ENCODE measurements at regions not wholly inside any gene's neighbourhood (a gene's known extent, or its start where the extent isn't known, plus 50 kb on each side); places are given as distances from the start of the nearest gene placed in this dataset.
A peak's percentile ranks its signal among the peaks of the same experiment; 100 is the strongest.

DNA sequence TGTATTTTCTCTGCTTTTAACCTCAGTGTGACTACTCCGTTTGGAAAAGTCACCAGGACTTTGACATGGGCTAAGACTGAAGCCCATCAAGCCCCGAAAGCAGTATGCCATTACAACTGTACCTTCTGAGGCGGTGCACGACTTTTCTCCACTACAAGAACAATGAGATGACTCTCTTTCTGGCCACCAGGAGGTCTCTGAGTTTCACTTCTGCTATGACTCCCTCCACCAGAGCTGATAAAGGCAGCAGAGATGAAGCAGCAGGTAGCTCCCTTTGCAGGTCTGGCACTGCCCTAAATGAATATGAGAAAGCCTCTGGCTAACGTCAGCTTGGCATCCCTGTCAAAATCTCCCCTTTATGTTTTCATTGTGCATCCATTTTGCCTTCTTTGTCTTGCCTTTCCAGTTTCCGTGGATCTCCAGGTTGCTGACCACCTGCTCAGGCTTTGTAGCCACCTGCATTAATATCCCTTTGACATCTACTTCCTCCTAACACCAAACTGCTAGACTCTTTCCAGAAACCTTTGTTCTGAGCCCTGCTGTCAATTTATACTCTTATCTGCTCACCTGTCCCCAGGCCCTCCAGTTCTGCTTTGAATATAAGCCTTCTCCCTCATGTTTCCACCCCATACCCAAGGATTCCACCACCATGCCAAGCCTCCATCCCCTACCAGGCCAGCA lies 221.7 kb downstream of the ZNF608 start:
- TF ChIP-seq EZH2 (IDR thresholded peaks at IDR 0.05; ENCODE audit: borderline replicate concordance, insufficient read depth, low read depth, low read length, poor library complexity, severe bottlenecking) = no peak
- TF ChIP-seq, protein P1, sequence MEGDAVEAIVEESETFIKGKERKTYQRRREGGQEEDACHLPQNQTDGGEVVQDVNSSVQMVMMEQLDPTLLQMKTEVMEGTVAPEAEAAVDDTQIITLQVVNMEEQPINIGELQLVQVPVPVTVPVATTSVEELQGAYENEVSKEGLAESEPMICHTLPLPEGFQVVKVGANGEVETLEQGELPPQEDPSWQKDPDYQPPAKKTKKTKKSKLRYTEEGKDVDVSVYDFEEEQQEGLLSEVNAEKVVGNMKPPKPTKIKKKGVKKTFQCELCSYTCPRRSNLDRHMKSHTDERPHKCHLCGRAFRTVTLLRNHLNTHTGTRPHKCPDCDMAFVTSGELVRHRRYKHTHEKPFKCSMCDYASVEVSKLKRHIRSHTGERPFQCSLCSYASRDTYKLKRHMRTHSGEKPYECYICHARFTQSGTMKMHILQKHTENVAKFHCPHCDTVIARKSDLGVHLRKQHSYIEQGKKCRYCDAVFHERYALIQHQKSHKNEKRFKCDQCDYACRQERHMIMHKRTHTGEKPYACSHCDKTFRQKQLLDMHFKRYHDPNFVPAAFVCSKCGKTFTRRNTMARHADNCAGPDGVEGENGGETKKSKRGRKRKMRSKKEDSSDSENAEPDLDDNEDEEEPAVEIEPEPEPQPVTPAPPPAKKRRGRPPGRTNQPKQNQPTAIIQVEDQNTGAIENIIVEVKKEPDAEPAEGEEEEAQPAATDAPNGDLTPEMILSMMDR (IDR thresholded peaks at IDR 0.05) = peak; percentile 74
- H3K9me3 ChIP-seq (ENCODE audit: control extremely low read depth in 1 of 3, control insufficient read depth in 2 of 3, insufficient read depth in 1 of 3, low read length in 2 of 3) = no peaks in the 10 kb centered on the region
- no peaks in the 10 kb centered on the region for H3K9me3 Mint-ChIP-seq (ENCODE audit: insufficient read depth)
- H3K4me3 Mint-ChIP-seq = no peak overlapping the region
- no peak overlapping the region for H3K27ac Mint-ChIP-seq
- no peak overlapping the region for H3K9ac ChIP-seq (ENCODE audit: low read length)
- no peak overlapping the region for H3K4me3 ChIP-seq (ENCODE audit: control extremely low read depth in 1 of 5, extremely low read depth in 1 of 5, insufficient read depth in 1 of 5, low read depth in 2 of 5, low read length in 4 of 5)
- peak; percentile 95 for ATAC-seq (ENCODE audit: low read depth)
- H3K79me2 ChIP-seq (ENCODE audit: control insufficient read depth, insufficient read depth, low read length) = no peaks in the 10 kb centered on the region
- H4K20me1 ChIP-seq (ENCODE audit: control insufficient read depth, insufficient read depth, low read length, poor library complexity, severe bottlenecking) = no peaks in the 10 kb centered on the region
- peaks cover 4% of the 10 kb centered on the region for H3K27me3 Mint-ChIP-seq
- H2AFZ ChIP-seq (ENCODE audit: insufficient read depth, low read depth, low read length, poor library complexity, severe bottlenecking) = no peak overlapping the region
- no peaks in the 10 kb centered on the region for H3K27me3 ChIP-seq (replicated peaks in 1 of 4; ENCODE audit: control extremely low read depth in 1 of 4, control insufficient read depth in 3 of 4, insufficient read depth in 4 of 4, low read length in 3 of 4)
- 47% methylated on average over 6 of the region's 6 CpGs for WGBS (ENCODE audit: insufficient coverage)
- no peak overlapping the region for H3K27ac ChIP-seq (ENCODE audit: low read length in 2 of 2)
- CTCF ChIA-PET = interaction anchor here (0.6 to 2.4 kb wide), 21 partner anchors 8 to 1343 kb away, joined by 3 to 14 read pairs (median 3); no protein-coding TSS in a partner anchor
- no peaks in the 10 kb centered on the region for H3K36me3 ChIP-seq (replicated peaks in 1 of 2; ENCODE audit: control extremely low read depth in 1 of 2, control insufficient read depth in 1 of 2, extremely low read depth in 1 of 2, insufficient read depth in 2 of 2, low read length in 1 of 2)
- intact Hi-C loops (cut with micrococcal nuclease) = loop anchor here (1.0 to 10.0 kb wide), 6 partner anchors 125 to 1311 kb away; no protein-coding TSS in a partner anchor
- POLR2A ChIA-PET = interaction anchor here (0.7 kb wide), 1 partner anchor 42 kb away, joined by 3 read pairs; no protein-coding TSS in a partner anchor
- peak overlapping the region; percentile 30 for H3K4me2 ChIP-seq (replicated peaks; ENCODE audit: low read depth, low read length, poor library complexity, severe bottlenecking)
- peak; percentile 83 for DNase-seq
- H3K4me1 Mint-ChIP-seq = peaks cover 26% of the 10 kb centered on the region
- peaks cover 14 to 15% of the 10 kb centered on the region in 2 donors for H3K4me1 ChIP-seq (ENCODE audit: control insufficient read depth in 2 of 2, insufficient read depth in 2 of 2, low read length in 2 of 2)

DNA sequence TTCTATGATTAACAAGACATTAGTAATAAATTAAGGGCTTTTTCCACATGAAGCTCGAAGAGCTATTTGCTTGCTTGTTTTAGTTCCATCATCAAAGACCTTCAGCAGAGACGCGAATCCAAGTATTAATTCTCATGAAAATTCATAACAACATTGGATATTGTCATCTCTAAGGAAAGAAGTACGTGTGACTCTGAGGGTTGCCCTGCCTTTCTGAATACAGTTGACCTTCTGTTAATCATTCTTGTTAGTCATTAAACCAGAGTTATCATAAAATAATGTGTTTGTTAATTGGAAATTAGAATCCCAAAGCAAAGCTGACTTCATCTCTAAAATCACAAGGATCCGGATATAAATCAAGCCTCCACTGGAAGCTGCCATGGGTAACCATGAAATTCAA lies 222.5 kb downstream of the ZNF608 start:
- intact Hi-C loops (cut with micrococcal nuclease) = loop anchor here (1.0 to 10.0 kb wide), 6 partner anchors 125 to 1311 kb away; no protein-coding TSS in a partner anchor
- Histone ChIP-seq H3K27ac (ENCODE audit: low read length in 2 of 2) (no peak overlapping the region), H3K9me3 (ENCODE audit: control extremely low read depth in 1 of 3, control insufficient read depth in 2 of 3, insufficient read depth in 1 of 3, low read length in 2 of 3) (no peaks in the 10 kb centered on the region), H3K36me3 (replicated peaks in 1 of 2; ENCODE audit: control extremely low read depth in 1 of 2, control insufficient read depth in 1 of 2, extremely low read depth in 1 of 2, insufficient read depth in 2 of 2, low read length in 1 of 2) (no peaks in the 10 kb centered on the region), H3K4me3 (ENCODE audit: control extremely low read depth in 1 of 5, extremely low read depth in 1 of 5, insufficient read depth in 1 of 5, low read depth in 2 of 5, low read length in 4 of 5) (no peak overlapping the region), H3K9ac (ENCODE audit: low read length) (no peak overlapping the region), H3K4me2 (replicated peaks; ENCODE audit: low read depth, low read length, poor library complexity, severe bottlenecking) (no peak overlapping the region), H4K20me1 (ENCODE audit: control insufficient read depth, insufficient read depth, low read length, poor library complexity, severe bottlenecking) (no peaks in the 10 kb centered on the region), H3K27me3 (replicated peaks in 1 of 4; ENCODE audit: control extremely low read depth in 1 of 4, control insufficient read depth in 3 of 4, insufficient read depth in 4 of 4, low read length in 3 of 4) (no peaks in the 10 kb centered on the region), H3K79me2 (ENCODE audit: control insufficient read depth, insufficient read depth, low read length) (no peaks in the 10 kb centered on the region), H2AFZ (ENCODE audit: insufficient read depth, low read depth, low read length, poor library complexity, severe bottlenecking) (no peak overlapping the region), H3K4me1 (ENCODE audit: control insufficient read depth in 2 of 2, insufficient read depth in 2 of 2, low read length in 2 of 2) (peaks cover 20 to 22% of the 10 kb centered on the region in 2 donors)
- ChIA-PET CTCF (interaction anchor here (0.9 to 2.4 kb wide), 13 partner anchors 9 to 1344 kb away, joined by 3 to 14 read pairs (median 4); no protein-coding TSS in a partner anchor), POLR2A (no interaction called here)
- H3K4me3 Mint-ChIP-seq = no peak overlapping the region
- no peak overlapping the region for H3K27ac Mint-ChIP-seq
- 100% methylated on average over 1 of the region's 5 CpGs for WGBS (ENCODE audit: insufficient coverage)
- ATAC-seq (ENCODE audit: low read depth) (no peak), DNase-seq (no peak)
- H3K9me3 Mint-ChIP-seq (ENCODE audit: insufficient read depth) = no peaks in the 10 kb centered on the region
- H3K27me3 Mint-ChIP-seq = peaks cover 4% of the 10 kb centered on the region
- peaks cover 30% of the 10 kb centered on the region for H3K4me1 Mint-ChIP-seq
- TF ChIP-seq, protein P1 (IDR thresholded peaks at IDR 0.05) = no peak
- no peak for TF ChIP-seq EZH2 (IDR thresholded peaks at IDR 0.05; ENCODE audit: borderline replicate concordance, insufficient read depth, low read depth, low read length, poor library complexity, severe bottlenecking)
